ENCODE measurements at regions not wholly inside any gene's neighbourhood (a gene's known extent, or its start where the extent isn't known, plus 50 kb on each side); places are given as distances from the start of the nearest gene placed in this dataset.
"Not testable (repeated sequence)": the region's sequence is repeated elsewhere in the genome, so short reads cannot be mapped to it uniquely, and the experiment has no call there.

DNA sequence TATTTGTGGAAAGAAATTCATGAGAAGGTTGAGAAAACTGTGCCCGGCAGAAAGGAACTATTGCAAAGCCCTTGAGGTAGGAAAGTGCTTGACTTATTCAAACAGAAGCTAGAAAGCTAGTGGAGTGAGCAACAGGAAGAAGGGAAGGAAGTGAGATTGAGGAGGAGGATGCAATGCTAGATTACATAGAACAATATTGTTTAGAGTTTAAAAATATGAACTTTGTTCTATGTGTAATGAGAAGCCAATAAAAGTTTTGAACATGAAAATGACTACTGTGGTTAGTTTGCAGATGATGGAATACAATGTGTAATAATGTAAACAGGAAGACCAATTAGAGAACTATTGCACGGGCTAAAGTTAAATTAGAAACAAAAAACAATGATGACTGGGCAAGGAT, 853.1 kb downstream of the TTLL7 start:
- ATAC-seq (ENCODE audit: low read depth); H2BK120ac ChIP-seq (ENCODE audit: low read depth, low read length); BruUV-seq (replicated peaks); H3K4ac ChIP-seq (ENCODE audit: low read depth, low read length); H3K4me1 ChIP-seq (ENCODE audit: control insufficient read depth, insufficient read depth, low read length); CTCF ChIA-PET; H2BK5ac ChIP-seq (ENCODE audit: low read depth, low read length, poor library complexity, severe bottlenecking); H3K4me2 ChIP-seq (ENCODE audit: low read depth, low read length); dilution Hi-C loops (cut with HindIII; ENCODE audit: low sequenced_read_pairs, unreplicated experiment); H4K91ac ChIP-seq (ENCODE audit: insufficient read depth, low read depth, low read length); H2AFZ ChIP-seq (replicated peaks; ENCODE audit: low read length, poor library complexity); H3K27ac ChIP-seq (ENCODE audit: insufficient read depth, low read length); H3K4me3 ChIP-seq (ENCODE audit: insufficient read depth, low read depth, low read length); H3K36me3 ChIP-seq (ENCODE audit: control insufficient read depth, insufficient read depth, low read length); H2AK5ac ChIP-seq (ENCODE audit: low read depth, low read length); H3K14ac ChIP-seq (replicated peaks; ENCODE audit: low read depth, low read length); H4K5ac ChIP-seq (ENCODE audit: low read depth, low read length); H2AK9ac ChIP-seq (replicated peaks; ENCODE audit: low read depth, low read length, poor library complexity); H3K18ac ChIP-seq (ENCODE audit: low read depth, low read length); in situ Hi-C loops (cut with MboI; ENCODE audit: low sequenced_read_pairs); POLR2A ChIA-PET (ENCODE audit: unreplicated experiment); intact Hi-C loops (cut with micrococcal nuclease); H2BK15ac ChIP-seq (ENCODE audit: low read depth, low read length); H3K23ac ChIP-seq (ENCODE audit: low read depth, low read length); H4K8ac ChIP-seq (ENCODE audit: low read depth in 2 of 2, low read length in 2 of 2); H3K9me3 ChIP-seq (ENCODE audit: control insufficient read depth, insufficient read depth, low read length); H3K79me1 ChIP-seq (ENCODE audit: low read depth in 1 of 2, low read length in 2 of 2); H3K9ac ChIP-seq (ENCODE audit: low read depth, low read length); H3K9me1 ChIP-seq (ENCODE audit: insufficient read depth, low read length); H4K20me1 ChIP-seq (ENCODE audit: insufficient read depth, low read length); H3K56ac ChIP-seq (ENCODE audit: extremely low read depth, insufficient read depth, low read length); DNase-seq; H2BK20ac ChIP-seq (ENCODE audit: low read depth, low read length); H3K27me3 ChIP-seq (ENCODE audit: control insufficient read depth, insufficient read depth, low read length): not testable (repeated sequence)
- WGBS, 2 experiments (ENCODE audit: extremely low coverage in 2 of 2, insufficient read length in 1 of 2), result no CpG with 5 or more reads among the region's 2 CpGs

DNA sequence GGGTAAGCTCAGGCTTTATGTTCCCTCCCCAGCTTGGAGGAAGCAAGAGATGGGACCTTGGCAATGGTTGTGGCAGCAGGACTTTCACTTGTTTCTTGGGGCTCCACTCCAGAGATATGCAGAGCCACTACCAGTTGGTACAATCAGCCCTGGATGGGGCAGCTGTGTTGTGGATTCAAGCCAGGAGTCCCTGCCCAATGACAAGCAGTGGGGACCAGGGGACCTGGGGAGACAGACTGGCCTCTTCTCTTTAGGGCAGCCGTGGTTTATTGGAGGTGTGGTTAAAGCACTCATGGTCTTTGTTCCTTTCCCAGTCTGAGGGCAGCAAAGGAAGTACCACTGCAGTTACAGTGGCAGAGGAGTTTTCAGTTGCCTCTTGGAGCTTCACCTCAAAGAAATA, 856.1 kb downstream of the TTLL7 start:
- dilution Hi-C loops (cut with HindIII; ENCODE audit: low sequenced_read_pairs, unreplicated experiment); in situ Hi-C loops (cut with MboI; ENCODE audit: low sequenced_read_pairs); CTCF ChIA-PET; H3K27me3 ChIP-seq (ENCODE audit: control insufficient read depth, insufficient read depth, low read length); H2BK5ac ChIP-seq (ENCODE audit: low read depth, low read length, poor library complexity, severe bottlenecking); H4K91ac ChIP-seq (ENCODE audit: insufficient read depth, low read depth, low read length); H2BK20ac ChIP-seq (ENCODE audit: low read depth, low read length); POLR2A ChIA-PET (ENCODE audit: unreplicated experiment); DNase-seq; BruUV-seq (replicated peaks); H3K4ac ChIP-seq (ENCODE audit: low read depth, low read length); H2AK9ac ChIP-seq (replicated peaks; ENCODE audit: low read depth, low read length, poor library complexity); H3K4me3 ChIP-seq (ENCODE audit: insufficient read depth, low read depth, low read length); H2AK5ac ChIP-seq (ENCODE audit: low read depth, low read length); H3K23ac ChIP-seq (ENCODE audit: low read depth, low read length); intact Hi-C loops (cut with micrococcal nuclease); H3K79me1 ChIP-seq (ENCODE audit: low read depth in 1 of 2, low read length in 2 of 2); H3K9me3 ChIP-seq (ENCODE audit: control insufficient read depth, insufficient read depth, low read length); H3K36me3 ChIP-seq (ENCODE audit: control insufficient read depth, insufficient read depth, low read length); ATAC-seq (ENCODE audit: low read depth); H3K14ac ChIP-seq (replicated peaks; ENCODE audit: low read depth, low read length); H4K8ac ChIP-seq (ENCODE audit: low read depth in 2 of 2, low read length in 2 of 2); H4K20me1 ChIP-seq (ENCODE audit: insufficient read depth, low read length); H3K4me1 ChIP-seq (ENCODE audit: control insufficient read depth, insufficient read depth, low read length); H3K4me2 ChIP-seq (ENCODE audit: low read depth, low read length); H3K9ac ChIP-seq (ENCODE audit: low read depth, low read length); H3K56ac ChIP-seq (ENCODE audit: extremely low read depth, insufficient read depth, low read length); H3K18ac ChIP-seq (ENCODE audit: low read depth, low read length); H3K9me1 ChIP-seq (ENCODE audit: insufficient read depth, low read length); H2BK120ac ChIP-seq (ENCODE audit: low read depth, low read length); H4K5ac ChIP-seq (ENCODE audit: low read depth, low read length); H3K27ac ChIP-seq (ENCODE audit: insufficient read depth, low read length); H2BK15ac ChIP-seq (ENCODE audit: low read depth, low read length); H2AFZ ChIP-seq (replicated peaks; ENCODE audit: low read length, poor library complexity): not testable (repeated sequence)
- WGBS, 2 experiments (ENCODE audit: extremely low coverage in 2 of 2, insufficient read length in 1 of 2), result no CpG with 5 or more reads among the region's 1 CpG
